Left colon (tissue), 2 donors: ENCODE measurements at regions not wholly inside any gene's neighbourhood (a gene's known extent, or its start where the extent isn't known, plus 50 kb on each side); places are given as distances from the start of the nearest gene placed in this dataset.
A peak's percentile ranks its signal among the peaks of the same experiment; 100 is the strongest.

Source experiments
- ATAC-seq: fragments of 200-7000 bp; cut with Tn5 transposase; one replicate; pipeline ENCODE4 v1.9.1; 2020; ENCODE audit warnings: mild to moderate bottlenecking, moderate library complexity
- DNase-seq, 2 donors: peaks; one replicate each; pipeline ENCODE4 v3.0.0-alpha.2; 2020
- intact Hi-C, 2 donors: fragments of 100-400 bp; cut with DNase I in 1 of 2; cut with micrococcal nuclease in 1 of 2; formaldehyde crosslinking; loops; one replicate each; pipeline versions ENCODE4 v1.11.2 to v1.14.0; 2022; cut with DNase I, micrococcal nuclease
- donor health status: DM: no; HTN: no; CAD: no.
- donor health status: DM: yes; HTN: yes; CAD: no.

DNA sequence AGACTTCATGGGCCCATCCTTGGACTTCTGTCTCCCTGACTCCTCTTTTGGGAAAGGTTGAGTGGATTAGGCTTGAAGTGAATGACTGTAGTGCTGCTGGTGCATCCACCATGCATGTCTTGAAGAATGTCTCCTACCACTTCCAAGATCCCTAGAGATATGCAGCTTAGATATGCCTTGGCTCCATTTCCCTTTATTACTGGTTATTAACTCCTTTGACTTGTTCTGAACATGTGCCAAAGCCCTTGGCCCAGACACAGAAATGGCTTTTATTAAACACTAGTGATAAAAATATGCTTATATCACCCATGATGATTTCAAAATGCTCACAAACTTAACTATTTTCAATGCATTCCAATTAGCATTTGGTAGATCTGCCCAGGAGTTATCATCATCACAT is 90.0 kb upstream of the SLC14A2 start:
- intact Hi-C loops: no loop called here
- ATAC-seq: no peak
- DNase-seq: no peak

DNA sequence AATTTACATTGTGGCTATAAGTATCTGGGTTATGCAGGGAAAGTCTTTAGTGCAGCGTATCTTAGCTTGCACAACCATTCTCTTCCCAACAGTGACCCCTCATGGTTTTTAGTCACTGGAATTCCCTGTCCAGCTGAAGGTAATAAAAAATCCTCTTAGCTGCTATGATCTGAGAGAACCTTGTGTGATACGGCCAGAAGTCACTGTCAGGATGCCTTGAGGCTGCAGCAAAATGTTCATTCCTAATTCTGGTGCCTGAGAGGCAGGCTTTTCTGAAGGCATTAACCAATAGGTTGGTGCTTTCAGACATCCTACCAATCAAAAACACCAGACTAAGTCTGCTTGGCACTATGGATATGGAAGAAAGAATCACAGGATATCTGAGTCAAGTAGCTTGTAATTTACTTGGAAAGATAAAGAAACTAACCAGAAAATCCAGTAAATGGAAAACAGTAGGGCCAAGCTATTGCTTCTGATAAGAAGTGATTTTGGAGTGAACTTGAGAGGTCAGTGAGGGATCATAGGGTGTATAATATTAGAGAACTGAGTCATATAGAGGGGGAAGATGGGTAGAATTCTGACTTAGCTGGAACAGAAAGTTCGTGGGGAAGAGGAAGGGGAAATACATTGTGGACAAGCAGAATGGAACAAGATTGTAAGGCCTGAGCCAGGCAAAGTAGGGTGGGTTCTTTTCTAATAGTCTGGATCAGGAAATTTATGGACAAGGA is 89.0 kb upstream of the SLC14A2 start:
- DNase-seq (no peak), ATAC-seq (no peak)
- intact Hi-C loops: no loop called here

DNA sequence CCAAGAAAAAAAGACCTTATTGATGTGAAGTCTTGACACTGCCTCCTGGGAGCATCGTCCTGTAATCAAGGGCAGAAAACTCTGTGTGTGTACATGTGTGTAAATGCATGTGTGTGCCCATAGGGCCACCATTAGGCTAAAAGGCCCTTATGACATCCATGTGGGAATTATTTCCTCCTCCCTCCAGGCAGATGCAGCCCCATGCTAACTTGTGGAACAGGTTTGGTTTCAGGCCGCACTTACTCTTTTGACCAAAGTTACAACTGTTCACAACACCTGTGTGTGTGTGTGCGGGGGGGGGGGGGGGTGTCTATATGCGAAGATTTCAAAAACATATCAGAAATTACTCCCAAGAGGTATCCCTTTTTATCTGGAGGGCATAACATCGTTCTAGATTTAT is 87.4 kb upstream of the SLC14A2 start:
- intact Hi-C loops: no loop called here
- no peak for ATAC-seq

DNA sequence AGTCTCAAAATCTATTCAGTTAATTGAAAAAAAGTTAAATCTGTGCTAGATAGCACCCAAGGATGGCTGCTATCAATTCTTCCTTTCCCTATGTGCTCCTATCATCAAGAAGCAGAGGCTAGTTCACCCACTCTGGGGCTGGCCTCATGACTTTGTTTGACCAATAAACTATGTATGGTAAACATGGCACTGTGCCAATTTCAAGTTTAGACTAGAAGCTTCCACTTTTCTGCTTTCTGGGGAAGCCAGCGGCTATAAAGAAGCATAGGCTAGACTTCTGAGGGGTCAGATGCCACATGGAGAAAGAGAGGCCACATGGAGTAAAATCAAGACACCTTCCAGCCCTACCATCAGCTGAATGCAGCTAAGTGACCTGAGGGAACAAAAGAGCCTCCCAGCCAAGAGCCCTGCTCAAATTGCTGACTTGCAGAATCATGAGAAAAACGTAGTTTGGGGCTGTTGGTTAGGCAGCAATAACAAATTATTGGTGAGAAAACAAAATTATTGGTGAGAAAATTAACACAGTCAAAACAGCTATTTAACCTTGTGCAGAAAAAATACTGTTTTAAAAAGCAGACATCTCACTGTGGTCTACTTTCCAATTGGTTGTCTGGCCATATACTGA is 86.5 kb upstream of the SLC14A2 start:
- DNase-seq (no peak), ATAC-seq (no peak)
- intact Hi-C loops: no loop called here

More for the DNA sequence above, 87.4 kb upstream of the SLC14A2 start:
- DNase-seq: no peak

DNA sequence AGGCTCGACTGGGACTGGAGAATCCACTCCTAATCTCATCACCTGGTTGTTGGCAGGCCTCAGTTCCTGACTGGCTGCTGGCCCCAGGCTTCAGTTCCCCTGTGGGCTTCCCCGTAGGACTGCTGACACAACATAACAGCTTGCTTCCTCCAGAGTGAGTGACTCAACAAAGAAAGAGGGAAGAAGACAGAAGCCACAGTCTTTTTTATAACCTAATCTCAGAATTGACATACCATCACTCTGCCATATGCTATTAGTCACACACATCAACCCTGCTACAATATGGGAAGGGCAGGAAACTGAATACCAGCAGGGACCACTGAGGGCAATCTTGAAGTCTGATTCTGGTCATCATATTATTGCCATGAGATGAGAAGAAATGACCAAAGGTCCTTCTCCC is 76.8 kb upstream of the SLC14A2 start:
- DNase-seq (no peak), ATAC-seq (no peak)
- intact Hi-C loops: no loop called here

DNA sequence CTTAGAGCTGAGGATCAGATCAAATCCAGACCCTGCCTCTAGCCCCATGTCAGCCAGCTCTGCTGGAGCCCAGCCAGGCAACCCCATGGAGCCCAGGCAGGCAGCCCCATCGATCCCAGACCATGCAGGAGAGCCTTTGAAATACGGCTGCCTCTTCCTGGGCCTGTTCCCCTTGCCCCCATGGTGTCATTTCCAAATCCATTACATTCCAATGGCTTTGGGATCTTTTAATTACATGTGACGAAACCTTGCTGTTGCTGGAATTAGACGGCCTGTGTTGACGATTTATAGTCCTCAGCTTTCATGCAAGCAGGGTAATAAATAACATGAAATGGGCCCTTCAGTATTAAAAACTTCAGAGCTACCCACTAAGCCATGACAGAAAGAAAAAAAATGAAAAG is 75.8 kb upstream of the SLC14A2 start:
- intact Hi-C loops: no loop called here
- DNase-seq (no peak), ATAC-seq (no peak)

DNA sequence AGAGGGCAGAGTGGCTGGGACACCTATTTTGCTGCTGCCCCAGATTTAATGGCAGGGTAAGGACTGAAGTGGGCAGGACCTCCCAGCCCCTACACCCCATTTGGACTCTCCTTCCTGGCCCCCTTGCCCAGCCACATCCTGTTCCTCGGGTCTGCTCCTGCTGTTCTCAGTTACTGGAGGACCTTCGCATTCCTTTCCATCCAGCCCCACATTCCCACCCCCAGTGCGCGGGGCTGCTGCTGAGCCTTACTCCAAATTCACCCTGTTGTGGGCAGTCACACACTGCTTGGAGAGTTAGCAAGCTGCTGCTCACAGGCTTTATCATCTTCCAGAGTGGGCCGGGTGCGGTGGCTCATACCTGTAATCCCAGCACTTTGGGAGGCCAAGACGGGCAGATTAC is 75.2 kb upstream of the SLC14A2 start:
- intact Hi-C loops: no loop called here
- DNase-seq (no peak), ATAC-seq (no peak)

DNA sequence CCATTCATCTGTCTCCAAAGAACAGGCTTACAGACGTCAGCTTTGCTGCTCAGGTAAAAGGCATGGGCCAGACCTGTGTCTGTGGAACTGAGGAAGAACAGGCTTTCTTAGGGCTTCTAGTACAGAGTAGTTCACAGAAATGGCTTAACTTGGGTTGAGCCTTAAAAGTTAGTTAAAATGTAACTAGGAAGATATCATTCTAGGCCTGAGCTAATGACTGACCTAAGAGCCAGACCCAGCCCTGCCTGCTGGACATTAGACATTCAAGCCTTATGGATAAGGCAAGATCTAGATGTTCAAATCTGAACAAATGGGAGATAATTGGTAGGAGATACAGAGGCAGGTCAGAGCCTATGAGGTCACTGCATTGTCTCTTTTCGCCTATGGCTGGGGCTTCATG is 73.9 kb upstream of the SLC14A2 start:
- no peak for DNase-seq
- peak; percentile 38 for ATAC-seq
- intact Hi-C loops: no loop called here

DNA sequence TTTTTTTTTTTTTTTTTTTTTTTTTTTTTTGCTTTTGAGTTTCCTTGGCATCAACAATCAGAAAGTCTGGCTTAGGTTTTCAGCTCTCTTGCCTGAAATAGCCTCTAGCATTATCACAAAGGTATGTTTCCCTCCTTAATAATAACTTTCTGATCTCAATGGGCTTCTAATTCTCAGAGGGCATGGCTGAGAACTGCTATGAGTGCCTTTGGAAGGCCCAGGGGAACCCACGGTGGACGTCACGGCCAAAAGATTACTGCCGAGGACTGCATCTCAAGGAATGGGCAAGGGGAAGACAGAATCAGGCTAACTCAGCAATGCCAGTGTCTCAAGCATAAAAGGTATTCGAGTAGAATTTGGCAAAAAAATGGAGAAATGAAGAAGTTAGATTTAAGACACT is 73.2 kb upstream of the SLC14A2 start:
- no peak for DNase-seq
- intact Hi-C loops: no loop called here
- no peak for ATAC-seq

DNA sequence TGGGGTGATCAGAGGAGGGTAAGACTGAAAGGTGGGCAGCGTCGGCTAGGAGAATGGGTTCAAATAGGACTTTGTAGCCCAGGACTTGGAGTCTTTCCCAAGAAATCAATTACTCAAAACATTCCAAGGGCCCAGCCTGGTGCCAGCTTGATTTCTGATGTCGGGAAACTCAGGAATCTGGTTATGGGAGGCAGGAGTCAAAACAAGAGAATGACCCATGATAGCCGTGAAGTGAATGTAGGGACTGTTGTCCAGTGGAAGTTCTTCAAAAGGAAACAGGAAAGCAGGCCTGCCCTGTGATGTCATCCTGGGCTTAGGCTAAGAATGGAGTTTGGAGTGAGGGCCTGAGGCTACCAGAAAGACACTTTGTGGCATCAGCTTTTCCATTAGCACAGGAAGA is 67.4 kb upstream of the SLC14A2 start:
- intact Hi-C loops: no loop called here
- DNase-seq: no peak
- ATAC-seq: no peak

DNA sequence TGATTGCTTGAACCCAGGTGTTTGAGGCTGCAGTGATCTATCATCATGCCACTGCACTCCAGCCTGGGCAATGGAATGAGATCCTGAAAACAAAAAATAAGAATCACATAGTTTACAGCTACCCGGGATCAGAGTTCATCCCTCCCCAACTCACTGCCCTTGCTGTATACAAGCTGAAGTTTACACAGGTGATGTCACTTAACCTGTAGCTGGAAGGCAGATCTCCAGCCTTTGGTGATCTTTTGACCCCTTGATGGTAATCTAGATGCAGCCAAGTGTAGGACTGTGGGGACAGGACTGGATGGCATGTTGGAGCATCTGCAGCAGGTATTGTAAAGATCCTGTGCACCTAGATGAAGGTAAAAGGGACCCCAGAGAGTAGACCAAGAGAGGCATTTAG is 66.7 kb upstream of the SLC14A2 start:
- ATAC-seq (peak; percentile 80), DNase-seq (no peak)

DNA sequence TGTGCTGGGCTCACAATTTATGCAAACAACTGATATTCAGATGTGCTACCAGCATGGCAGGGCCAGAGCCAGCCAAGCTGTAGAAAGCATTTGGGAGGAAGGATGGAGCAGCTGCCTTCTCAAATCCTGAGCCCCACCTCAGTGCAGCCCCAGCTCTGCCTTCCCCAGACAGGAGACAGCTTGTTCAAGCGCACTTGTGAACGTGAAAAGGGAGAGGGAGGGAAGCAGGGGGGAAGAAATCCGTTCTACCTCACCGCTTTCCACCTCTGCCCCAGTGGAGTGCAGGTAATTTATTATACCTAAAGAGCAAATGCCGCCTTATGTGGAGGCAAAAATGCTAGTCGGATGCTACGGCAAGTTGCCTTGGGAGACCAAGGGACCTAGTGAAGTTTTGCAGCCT is 66.0 kb upstream of the SLC14A2 start:
- intact Hi-C loops: no loop called here
- ATAC-seq: no peak
- DNase-seq: no peak

More for the DNA sequence above, 66.7 kb upstream of the SLC14A2 start:
- intact Hi-C loops: no loop called here

DNA sequence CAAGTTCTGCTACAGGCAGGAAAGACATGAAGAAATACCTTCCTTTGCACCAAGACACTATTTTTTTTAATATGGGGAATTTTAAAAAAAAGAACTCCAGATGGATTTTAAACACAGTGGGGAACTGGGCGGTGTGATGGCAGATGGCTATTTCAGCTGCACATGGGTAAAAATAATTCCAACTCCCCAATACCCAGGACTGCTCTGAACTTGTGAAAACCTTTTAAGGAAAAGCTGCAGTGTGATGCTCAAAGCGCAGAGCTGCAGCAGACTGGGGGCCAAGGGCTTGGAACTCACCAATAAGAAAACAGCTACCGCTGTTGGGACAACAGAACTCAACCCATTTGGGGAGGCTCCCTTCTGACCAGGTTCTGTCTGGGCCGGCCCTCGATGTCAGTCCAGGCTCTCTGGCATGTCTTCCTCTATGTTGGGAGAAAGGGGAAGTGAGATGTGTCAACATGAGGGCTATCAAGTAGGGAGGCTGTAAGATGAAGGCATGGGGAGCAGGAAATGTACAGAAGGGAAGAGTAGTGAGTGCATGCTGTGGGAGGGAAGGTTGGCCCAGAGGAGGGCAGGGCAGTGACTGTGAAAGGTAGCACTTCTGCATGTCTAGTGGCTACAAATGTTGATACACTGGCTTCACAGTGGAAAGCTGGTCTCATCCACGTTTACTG is 64.0 kb upstream of the SLC14A2 start:
- DNase-seq: no peak
- ATAC-seq: peak; percentile 51

DNA sequence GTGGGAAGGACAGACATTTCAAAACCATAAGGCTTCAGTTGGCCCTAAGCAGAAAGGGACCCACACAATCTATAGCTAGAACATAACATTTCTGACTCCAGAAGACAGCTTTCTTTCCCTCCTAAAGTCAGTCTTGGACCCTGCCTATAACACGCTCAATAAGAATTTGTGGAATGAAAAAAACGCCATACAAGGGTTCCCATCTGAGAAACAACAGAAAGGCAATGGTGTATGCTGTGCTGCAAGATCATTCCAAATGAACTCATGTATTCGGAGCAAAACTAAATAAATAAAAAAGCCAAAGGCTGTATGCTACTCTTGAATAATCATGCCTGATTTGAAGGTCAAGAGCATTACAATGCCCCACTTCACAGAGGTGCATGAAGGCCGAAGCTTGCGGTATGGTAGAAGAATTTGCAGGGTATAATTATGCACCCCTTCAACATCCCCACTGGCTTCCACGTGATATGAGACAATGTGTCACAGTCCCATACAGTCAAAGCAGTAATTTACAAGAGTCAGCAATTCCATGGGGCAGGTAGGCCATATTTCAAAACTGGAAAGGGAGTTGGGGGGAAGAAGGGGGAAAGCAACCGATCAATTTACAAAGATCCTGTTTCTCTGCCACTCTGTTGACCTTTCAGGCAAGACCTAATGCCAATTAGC is 61.4 kb upstream of the SLC14A2 start:
- DNase-seq (no peak), ATAC-seq (no peak)
- intact Hi-C loops: no loop called here

More for the DNA sequence above, 64.0 kb upstream of the SLC14A2 start:
- intact Hi-C loops: no loop called here

DNA sequence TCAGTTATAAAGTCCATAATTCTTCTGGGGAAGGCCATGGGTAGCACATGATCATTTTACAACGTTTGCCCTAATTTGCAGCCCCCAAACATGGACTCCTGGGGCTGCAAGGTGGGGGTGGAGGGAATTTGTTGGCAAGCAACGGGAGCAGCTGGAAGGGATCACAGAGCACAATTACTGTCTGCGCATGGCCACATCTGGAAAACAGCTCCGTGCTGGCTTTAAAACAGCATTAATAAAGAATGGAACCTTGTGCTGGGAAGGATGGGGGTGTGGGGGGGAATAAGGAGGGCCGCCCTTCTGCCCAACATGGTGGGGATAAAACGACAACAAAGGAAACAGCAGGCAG is 60.9 kb upstream of the SLC14A2 start:
- intact Hi-C loops: no loop called here
- ATAC-seq (no peak), DNase-seq (no peak)

DNA sequence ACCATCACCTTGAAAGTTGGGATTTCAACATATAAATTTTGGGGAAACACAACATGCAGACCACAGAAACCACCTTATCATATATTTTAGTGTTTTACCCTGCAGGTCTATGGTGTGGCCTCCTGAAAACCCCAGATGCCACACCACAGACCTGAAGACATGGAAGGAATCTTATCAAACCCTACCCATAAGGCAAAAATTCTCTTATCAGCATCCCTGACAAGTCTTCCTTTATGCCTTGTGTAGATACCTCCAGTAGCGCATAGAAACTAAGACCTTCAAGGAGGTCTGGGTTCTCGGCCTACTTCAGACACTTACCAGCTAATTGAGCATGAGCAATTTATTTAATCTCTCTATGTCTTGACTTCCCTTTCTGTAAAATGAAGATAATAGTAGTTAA is 59.1 kb upstream of the SLC14A2 start:
- ATAC-seq (no peak), DNase-seq (no peak)
- intact Hi-C loops: no loop called here

DNA sequence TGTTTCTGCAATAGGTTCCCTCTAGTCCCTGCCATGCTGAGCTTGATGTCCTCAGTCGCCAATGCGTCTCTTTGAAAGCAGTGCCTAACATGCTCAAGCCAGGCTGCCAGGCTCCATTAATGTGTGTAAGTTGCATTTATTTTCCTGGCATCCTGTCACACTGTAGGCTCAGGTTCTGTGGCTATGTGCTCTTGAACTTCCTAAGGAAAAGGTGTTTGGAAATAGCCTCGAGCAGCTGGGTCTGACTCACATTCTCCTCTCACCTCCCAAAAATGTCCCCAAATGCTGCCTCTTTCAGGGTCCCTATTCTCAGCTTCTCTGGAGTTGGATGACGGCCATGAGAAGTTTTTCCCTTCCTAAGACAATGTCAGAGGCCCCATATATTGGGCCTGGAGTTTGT is 58.0 kb upstream of the SLC14A2 start:
- no peak for DNase-seq
- no peak for ATAC-seq
- intact Hi-C loops: no loop called here

DNA sequence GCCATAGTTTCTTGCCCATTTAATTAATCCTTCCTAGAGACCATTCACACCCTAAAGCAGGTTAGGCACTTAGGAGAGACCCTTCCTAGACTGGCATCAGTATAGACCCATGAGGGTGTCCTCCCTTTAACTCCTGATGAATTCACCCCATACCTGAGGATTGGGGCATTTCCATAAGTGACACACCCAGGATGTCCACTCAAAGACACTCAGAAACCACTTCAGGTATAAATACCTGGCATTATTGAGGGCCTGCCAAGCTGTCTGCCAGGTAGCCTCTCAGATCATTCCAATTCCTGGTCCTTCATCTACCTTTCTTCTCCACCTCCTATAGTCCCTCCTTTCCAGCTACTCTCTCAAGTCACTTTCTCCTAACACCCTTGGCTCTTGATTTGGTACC is 57.5 kb upstream of the SLC14A2 start:
- intact Hi-C loops: no loop called here
- DNase-seq (no peak), ATAC-seq (no peak)

DNA sequence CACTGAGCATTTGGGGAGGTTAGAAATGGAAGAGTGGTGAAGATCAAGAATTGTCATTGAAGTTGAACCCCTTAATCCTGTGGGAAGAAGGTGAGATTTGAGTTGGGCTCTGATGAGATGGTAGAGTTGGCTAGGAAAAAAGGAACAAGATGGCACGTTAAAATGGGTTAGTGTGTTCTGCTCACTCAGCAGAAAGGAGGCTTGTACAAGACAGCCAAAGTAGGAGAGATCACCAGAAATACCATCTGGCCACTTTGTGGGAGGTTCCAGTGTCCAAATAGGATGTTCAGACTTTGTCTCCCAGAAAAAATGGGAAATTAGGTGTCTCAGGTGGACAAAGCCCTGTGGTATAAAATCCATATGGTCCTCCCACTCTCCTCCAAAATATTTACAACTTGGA is 56.0 kb upstream of the SLC14A2 start:
- ATAC-seq (no peak), DNase-seq (no peak)
- intact Hi-C loops: no loop called here

DNA sequence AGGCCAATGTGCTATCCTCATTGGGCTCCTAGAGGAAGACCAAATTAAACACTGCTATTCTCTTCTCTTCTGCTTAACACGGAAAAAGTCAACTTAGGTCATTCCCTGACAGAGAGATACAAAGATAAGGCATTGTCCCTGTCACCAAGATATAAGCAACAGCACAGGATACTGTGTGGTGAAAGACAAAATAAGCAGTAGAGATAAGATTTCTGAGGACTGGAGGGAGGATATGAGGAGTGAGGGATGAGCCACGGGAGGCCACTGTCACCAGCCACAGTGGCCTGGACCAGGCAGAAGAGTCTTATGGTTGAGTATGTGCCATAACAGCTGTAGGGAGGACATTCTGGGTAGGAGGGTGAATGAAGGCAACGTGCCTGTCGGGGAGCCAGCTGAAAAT is 54.4 kb upstream of the SLC14A2 start:
- no peak for DNase-seq
- no peak for ATAC-seq
- intact Hi-C loops: no loop called here
